ENCODE measurements at regions not wholly inside any gene's neighbourhood (a gene's known extent, or its start where the extent isn't known, plus 50 kb on each side); places are given as distances from the start of the nearest gene placed in this dataset.

GRCh38 chr2:18503376-18504228 lies 56.9 kb downstream of the RDH14 start:
- no peak for DNase-seq (ENCODE audit: low read depth in 2 of 2)

DNA sequence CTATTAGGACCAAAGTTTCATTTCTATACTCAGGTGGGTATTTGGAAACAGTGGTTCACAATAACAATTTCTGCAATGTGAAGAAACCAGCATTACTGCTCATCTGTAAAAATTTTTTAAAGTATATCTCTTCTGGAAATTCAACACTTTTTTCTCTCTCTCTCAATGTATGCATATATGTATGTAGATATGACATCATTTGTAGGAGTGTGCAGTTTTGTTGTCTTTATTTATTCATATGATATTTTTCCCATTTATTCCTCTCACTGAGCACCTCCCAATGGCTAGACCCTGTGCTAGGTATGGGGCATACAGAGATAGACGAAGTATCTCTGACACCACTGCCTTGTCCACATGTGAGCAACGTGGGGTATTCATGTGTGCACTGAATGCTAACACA lies 58.3 kb downstream of the RDH14 start:
- DNase-seq (ENCODE audit: low read depth in 2 of 2) = no peak

GRCh38 chr2:18501729-18502128 lies 58.7 kb downstream of the RDH14 start:
- no peak for DNase-seq (ENCODE audit: low read depth in 2 of 2)

- no peak for DNase-seq (ENCODE audit: low read depth in 2 of 2)
Observed at GRCh38 chr2:18501156-18501555, 59.3 kb downstream of the RDH14 start.

GRCh38 chr2:18500333-18500732 lies 60.1 kb downstream of the RDH14 start:
- no peak for DNase-seq (ENCODE audit: low read depth in 2 of 2)

DNA sequence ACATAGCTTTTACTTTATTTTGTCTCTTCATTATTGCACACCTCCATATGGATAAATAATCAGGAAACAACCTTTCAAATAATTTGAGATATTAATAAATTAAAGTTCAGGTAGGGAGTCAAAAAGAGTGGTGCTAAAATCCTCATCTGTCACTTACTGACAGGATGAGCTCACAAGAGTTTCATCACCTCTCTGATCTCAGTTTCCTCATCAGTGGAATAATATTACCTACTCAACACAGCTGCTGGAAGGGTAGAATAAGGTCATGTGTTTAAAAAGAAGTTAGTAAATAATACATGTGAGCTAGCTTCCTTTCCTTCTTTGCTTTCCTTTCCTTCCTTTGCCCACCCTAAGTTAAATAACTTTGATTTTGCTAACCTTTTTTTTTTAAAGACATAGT lies 61.9 kb downstream of the RDH14 start:
- DNase-seq (ENCODE audit: low read depth in 2 of 2) = no peak

GRCh38 chr2:18496516-18496915 lies 63.9 kb downstream of the RDH14 start:
- DNase-seq (ENCODE audit: low read depth in 2 of 2) = no peak

DNA sequence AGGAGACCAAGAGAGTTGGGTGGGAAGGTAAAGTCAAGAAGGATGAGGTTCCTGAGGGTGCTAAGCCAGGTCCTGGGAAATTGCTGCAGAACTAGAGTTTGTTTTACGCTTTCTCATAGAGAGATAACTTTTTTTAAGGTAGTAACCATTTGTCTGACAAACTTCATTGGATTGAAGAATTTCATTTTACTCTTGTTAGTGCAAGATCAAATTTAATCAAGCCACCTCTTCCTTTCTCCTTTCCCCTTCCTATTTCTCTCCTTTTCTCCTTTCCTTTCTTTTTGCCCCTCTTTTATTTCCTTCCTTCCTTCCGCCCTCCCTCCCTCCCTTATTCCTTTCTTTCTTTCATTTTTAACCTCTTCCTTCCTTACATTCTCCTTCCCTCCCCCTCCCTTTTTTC lies 65.4 kb downstream of the RDH14 start:
- no peak for DNase-seq (ENCODE audit: low read depth in 2 of 2)

- no peak for DNase-seq (ENCODE audit: low read depth in 2 of 2)
Observed at GRCh38 chr2:18492721-18493120, 67.7 kb downstream of the RDH14 start.

DNA sequence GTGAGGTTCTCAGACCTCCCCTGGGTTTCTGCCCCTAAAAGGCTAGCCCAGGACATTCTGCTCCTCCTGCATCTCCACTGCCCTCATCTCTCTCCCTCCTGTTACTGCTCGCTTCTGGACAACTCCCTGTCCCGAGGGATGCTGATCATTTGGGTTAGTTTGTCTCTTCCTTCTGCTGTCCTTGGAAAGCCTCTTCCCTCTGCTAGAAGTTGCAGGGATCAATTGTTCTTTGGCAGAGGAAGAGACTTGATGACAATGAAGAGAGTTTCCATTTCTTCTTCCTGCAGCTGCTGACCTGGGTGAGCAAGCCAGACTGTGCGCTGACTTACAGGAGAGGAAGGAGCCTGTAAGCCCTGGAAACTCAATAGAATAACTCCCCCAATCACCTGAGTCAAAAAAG lies 68.9 kb downstream of the RDH14 start:
- no peak for DNase-seq (ENCODE audit: low read depth in 2 of 2)

- DNase-seq (ENCODE audit: low read depth in 2 of 2) = no peak
Observed at GRCh38 chr2:18490901-18491300, 69.6 kb downstream of the RDH14 start.

GRCh38 chr2:18487106-18487913 lies 73.1 kb downstream of the RDH14 start:
- no peak for DNase-seq (ENCODE audit: low read depth in 2 of 2)

DNA sequence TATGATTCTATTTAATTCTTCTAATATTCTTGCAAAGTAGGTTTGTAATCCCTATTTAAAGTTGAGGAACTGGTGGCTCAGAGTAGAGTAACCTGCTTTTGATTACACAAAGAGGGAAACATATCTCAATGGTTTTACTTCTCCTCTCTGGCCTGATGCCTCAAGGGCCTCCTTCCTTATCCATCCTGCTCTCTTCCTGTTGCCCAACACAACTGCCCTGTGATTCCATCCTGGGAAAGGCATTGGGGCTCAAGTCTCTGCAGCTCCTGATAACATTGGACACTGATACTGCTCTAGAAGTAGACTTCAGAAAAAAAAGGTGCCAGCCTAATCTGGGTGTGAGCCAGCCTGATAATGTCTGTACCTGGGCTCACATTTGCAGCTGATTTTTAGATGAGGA lies 75.8 kb downstream of the RDH14 start:
- DNase-seq (ENCODE audit: low read depth in 2 of 2) = no peak

GRCh38 chr2:18483896-18484295 lies 76.6 kb downstream of the RDH14 start:
- DNase-seq (ENCODE audit: low read depth in 2 of 2) = no peak

- DNase-seq (ENCODE audit: low read depth in 2 of 2) = no peak
Observed at GRCh38 chr2:18482666-18483065, 77.8 kb downstream of the RDH14 start.

DNA sequence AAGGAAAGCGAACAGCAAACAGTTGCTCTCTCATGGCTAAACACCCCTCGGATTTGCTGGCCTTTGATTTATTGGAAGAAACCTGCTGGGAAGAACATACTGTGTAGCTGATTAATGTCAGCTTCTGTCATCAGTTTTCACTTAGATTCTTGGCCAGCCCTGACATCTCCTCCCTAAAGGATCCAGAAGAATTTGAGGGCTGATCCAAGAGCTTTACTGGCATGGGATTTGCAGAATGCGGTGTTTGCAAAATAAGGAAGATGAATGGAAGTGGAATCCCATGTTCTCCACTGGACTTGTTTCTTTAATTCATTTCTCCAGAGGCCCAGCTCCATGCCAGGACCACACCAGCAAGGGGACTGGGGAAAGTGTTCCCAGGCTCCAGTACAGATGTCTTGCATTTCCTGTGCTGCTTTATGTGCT lies 80.5 kb downstream of the RDH14 start:
- no peak for DNase-seq (ENCODE audit: low read depth in 2 of 2)

GRCh38 chr2:18477293-18477692 lies 83.2 kb downstream of the RDH14 start:
- no peak for DNase-seq (ENCODE audit: low read depth in 2 of 2)

DNA sequence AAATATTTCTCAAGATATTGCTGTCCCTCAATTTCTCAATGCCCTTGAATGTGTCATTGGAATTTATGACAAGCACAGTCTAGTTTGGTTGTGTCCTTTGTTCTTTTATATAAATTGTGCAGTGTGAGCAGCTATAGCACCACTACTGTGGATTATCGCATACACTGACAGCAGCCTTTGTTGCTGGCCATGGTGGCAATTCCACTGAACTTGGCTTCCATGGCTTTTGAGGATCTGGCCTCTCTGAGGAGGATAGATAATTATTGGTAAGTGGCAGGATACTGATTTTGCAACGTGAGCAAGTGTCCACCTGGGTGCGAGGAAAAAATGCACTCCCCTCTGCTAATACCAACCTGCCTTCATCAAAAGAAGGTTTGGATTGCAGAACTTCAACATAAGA lies 84.0 kb downstream of the RDH14 start:
- DNase-seq (ENCODE audit: low read depth in 2 of 2) = no peak

GRCh38 chr2:18475884-18476283 lies 84.6 kb downstream of the RDH14 start:
- DNase-seq (ENCODE audit: low read depth in 2 of 2) = no peak

GRCh38 chr2:18474700-18475099 lies 85.8 kb downstream of the RDH14 start:
- no peak for DNase-seq (ENCODE audit: low read depth in 2 of 2)

GRCh38 chr2:18473241-18474181 lies 86.9 kb downstream of the RDH14 start:
- no peak for DNase-seq (ENCODE audit: low read depth in 2 of 2)
